MCF 10A (cell line): ENCODE measurements at regions not wholly inside any gene's neighbourhood (a gene's known extent, or its start where the extent isn't known, plus 50 kb on each side); places are given as distances from the start of the nearest gene placed in this dataset.
A peak's percentile ranks its signal among the peaks of the same experiment; 100 is the strongest.

Experiments
- BruUV-seq: library from RNA; stranded (reverse); fragments of 400-500 nt; replicated peaks from 2 replicates; lab custom pipeline; 2021; lab: Mats Ljungman, UMichigan
- CTCF ChIA-PET: fragments of 300-600 bp; sonication (Branson Sonifier 250); formaldehyde crosslinking; extraction: SDS; loops from one replicate; lab custom pipeline; 2021; ENCODE audit warnings: antibody characterized with exemption, inconsistent platforms; lab: Yijun Ruan, JAX
- POLR2A ChIA-PET: fragments of 300-600, 350-650 bp; sonication (Branson Sonifier 250); formaldehyde crosslinking; extraction: SDS; loops from one replicate; lab custom pipeline; 2020; ENCODE audit warnings: antibody characterized with exemption, inconsistent platforms; lab: Yijun Ruan, JAX
- DNase-seq: peaks from one replicate; pipeline ENCODE4 v3.0.0-alpha.2; 2018; ENCODE audit not compliant: unreplicated experiment
- H3K27ac Mint-ChIP-seq: one replicate; pipeline ENCODE4 v1.8.0; 2022; ENCODE audit warnings: mild to moderate bottlenecking, low read depth, mixed read lengths; ENCODE audit not compliant: unreplicated experiment
- H3K27me3 Mint-ChIP-seq: one replicate; pipeline ENCODE4 v1.8.0; 2022; ENCODE audit warnings: mixed read lengths; ENCODE audit not compliant: insufficient read depth, unreplicated experiment
- H3K36me3 Mint-ChIP-seq: one replicate; pipeline ENCODE4 v1.8.0; 2022; ENCODE audit warnings: mild to moderate bottlenecking, moderate library complexity, mixed read lengths; ENCODE audit not compliant: insufficient read depth, unreplicated experiment
- H3K4me1 Mint-ChIP-seq: one replicate; pipeline ENCODE4 v1.8.0; 2022; ENCODE audit warnings: mixed read lengths; ENCODE audit not compliant: insufficient read depth, unreplicated experiment
- H3K4me3 Mint-ChIP-seq: one replicate; pipeline ENCODE4 v1.8.0; 2022; ENCODE audit warnings: mild to moderate bottlenecking, moderate library complexity, mixed read lengths; ENCODE audit not compliant: unreplicated experiment
- H3K9me3 Mint-ChIP-seq: one replicate; pipeline ENCODE4 v1.8.0; 2022; ENCODE audit warnings: mixed read lengths; ENCODE audit not compliant: unreplicated experiment
- intact Hi-C: fragments of 100-400 bp; cut with micrococcal nuclease; formaldehyde crosslinking; loops from 2 replicates; pipeline ENCODE4 v1.14.1; 2022
- TF ChIP-seq, protein P1 (sequence below): fragments of 200-600 bp; IDR thresholded peaks from one replicate; pipeline ENCODE4 v1.8.0; 2022; ENCODE audit warnings: antibody characterized with exemption, mild to moderate bottlenecking; ENCODE audit not compliant: unreplicated experiment

DNA sequence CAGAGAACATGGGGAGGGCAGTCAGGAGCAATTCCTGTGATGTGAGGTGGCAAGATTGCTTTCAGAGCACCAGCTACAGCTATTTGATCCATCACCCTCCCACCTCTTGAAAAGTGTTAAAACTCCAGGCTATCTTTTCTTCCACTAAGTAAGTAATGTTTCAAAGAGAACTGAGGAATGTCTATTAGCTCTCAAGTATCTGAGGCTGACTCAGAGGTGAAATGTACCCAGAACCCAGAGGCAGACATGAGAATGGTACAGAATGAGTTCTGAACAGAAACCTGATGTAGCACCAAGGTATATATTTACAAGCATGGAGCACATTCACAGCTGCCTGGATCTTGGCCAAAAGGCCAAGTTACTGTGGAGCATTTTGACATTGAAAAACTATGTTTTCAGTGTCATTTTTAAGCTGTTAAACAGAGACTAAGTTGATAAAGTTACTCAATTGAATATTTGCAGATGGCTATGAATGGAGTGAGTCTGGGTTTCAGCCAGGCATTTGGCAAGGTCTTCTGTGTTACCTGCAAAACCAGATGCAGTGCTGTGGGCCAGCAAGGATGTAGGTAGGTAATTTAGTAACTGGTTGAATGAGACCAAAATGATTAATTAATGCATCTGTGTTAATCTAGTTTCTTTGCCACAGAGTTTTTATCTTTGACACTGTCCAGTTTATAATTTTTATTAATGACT, 227.7 kb upstream of the CD96 start:
- ChIA-PET CTCF (interaction anchor here (1.0 to 1.2 kb wide), 2 partner anchors 23 to 520 kb away, joined by 3 to 4 read pairs; no protein-coding TSS in a partner anchor), POLR2A (no interaction called here)
- intact Hi-C loops = no loop called here
- BruUV-seq = no TSS peak
- Mint-ChIP-seq H3K4me1 (no peaks in the 10 kb centered on the region), H3K27ac (no peak overlapping the region), H3K27me3 (no peaks in the 10 kb centered on the region), H3K36me3 (no peaks in the 10 kb centered on the region), H3K9me3 (no peaks in the 10 kb centered on the region), H3K4me3 (no peak overlapping the region)
- TF ChIP-seq, protein P1, sequence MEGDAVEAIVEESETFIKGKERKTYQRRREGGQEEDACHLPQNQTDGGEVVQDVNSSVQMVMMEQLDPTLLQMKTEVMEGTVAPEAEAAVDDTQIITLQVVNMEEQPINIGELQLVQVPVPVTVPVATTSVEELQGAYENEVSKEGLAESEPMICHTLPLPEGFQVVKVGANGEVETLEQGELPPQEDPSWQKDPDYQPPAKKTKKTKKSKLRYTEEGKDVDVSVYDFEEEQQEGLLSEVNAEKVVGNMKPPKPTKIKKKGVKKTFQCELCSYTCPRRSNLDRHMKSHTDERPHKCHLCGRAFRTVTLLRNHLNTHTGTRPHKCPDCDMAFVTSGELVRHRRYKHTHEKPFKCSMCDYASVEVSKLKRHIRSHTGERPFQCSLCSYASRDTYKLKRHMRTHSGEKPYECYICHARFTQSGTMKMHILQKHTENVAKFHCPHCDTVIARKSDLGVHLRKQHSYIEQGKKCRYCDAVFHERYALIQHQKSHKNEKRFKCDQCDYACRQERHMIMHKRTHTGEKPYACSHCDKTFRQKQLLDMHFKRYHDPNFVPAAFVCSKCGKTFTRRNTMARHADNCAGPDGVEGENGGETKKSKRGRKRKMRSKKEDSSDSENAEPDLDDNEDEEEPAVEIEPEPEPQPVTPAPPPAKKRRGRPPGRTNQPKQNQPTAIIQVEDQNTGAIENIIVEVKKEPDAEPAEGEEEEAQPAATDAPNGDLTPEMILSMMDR = no peak
- no peak for DNase-seq

DNA sequence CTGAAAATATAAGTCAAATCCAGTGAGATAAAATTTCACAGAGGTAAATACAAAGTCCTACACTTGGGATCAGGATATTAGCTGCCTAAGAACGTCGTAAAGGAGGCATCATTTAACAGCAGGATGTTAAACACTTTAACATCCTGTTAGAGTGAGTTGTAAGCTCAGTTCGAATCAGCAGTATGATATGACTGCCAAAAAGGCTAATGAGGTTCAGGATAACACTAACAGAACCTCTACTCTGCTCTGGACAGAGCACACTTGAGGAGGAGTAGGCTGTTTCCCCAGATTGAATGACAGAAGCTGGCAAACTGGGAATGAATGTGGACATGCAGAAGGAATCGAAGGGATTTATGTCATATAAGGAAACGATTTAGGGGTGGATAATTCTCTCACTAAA, 227.1 kb upstream of the CD96 start:
- POLR2A ChIA-PET = interaction anchor here (1.0 kb wide), 1 partner anchor 65 kb away, joined by 3 read pairs; no protein-coding TSS in a partner anchor
- no peak for DNase-seq
- no peaks in the 10 kb centered on the region for H3K4me1 Mint-ChIP-seq
- no peaks in the 10 kb centered on the region for H3K27me3 Mint-ChIP-seq
- H3K9me3 Mint-ChIP-seq = no peaks in the 10 kb centered on the region
- H3K27ac Mint-ChIP-seq = no peak overlapping the region
- no peak overlapping the region for H3K4me3 Mint-ChIP-seq
- CTCF ChIA-PET = interaction anchor here (1.0 to 1.2 kb wide), 2 partner anchors 22 to 521 kb away, joined by 3 to 4 read pairs; no protein-coding TSS in a partner anchor
- intact Hi-C loops = no loop called here
- TF ChIP-seq, protein P1 = no peak
- BruUV-seq = no TSS peak
- no peaks in the 10 kb centered on the region for H3K36me3 Mint-ChIP-seq

DNA sequence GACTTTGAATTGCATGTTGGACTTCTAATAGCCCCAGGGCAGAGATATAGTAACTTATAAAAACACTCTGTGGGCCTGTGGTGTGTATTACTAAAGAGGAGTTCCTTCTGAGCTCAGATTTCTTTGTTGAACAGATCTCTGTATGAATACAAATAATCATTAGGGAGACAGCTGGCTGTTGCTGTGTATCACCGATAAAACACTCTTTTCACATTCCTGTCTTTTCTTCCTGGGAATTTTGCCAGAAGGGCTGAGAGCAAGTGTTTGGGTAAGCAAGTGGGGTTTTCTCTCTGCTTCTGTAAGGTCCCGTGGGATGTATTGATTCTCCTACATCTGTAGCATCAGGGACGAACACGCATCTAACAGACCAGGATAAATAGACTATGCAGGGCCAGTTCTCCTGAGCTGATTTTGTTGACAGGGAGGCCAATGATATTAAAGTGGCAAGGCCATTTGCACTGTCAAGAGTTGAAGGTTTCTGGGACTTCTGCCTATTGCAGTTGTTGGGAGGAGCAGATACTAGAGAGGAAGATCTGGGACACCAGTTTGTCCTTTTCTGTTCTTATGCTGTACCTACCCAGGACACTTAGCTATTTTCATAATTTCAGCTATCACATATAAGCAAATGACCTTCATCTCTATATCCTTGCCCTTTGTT, 225.9 kb upstream of the CD96 start:
- no peaks in the 10 kb centered on the region for H3K9me3 Mint-ChIP-seq
- H3K27me3 Mint-ChIP-seq = no peaks in the 10 kb centered on the region
- peak; percentile 21 for DNase-seq
- ChIA-PET CTCF (no interaction called here), POLR2A (interaction anchor here (1.0 kb wide), 1 partner anchor 67 kb away, joined by 3 read pairs; no protein-coding TSS in a partner anchor)
- no peak overlapping the region for H3K4me3 Mint-ChIP-seq
- no peak overlapping the region for H3K27ac Mint-ChIP-seq
- no peaks in the 10 kb centered on the region for H3K4me1 Mint-ChIP-seq
- no peaks in the 10 kb centered on the region for H3K36me3 Mint-ChIP-seq
- TF ChIP-seq, protein P1 = no peak
- no TSS peak for BruUV-seq
- intact Hi-C loops = no loop called here

DNA sequence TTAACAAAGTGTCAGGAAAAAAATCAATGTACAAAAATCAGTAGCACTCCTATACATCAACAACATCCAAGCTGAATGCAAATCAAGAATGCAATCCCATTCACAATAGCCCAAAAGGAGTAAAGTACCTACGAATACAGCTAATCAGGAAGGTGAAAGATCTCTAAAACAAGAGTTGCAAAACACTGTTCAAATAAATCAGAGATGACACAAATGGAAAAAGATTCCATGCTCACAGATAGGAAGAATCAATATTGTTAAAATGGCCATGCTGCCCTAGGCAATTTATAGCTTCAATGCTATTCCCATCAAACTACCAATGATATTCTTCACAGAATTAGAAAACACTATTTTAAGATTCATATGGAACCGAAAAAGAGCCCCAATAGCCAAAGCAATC, 223.7 kb upstream of the CD96 start:
- DNase-seq = no peak
- intact Hi-C loops = no loop called here
- H3K9me3 Mint-ChIP-seq = no peaks in the 10 kb centered on the region
- POLR2A ChIA-PET = no interaction called here
- H3K27ac Mint-ChIP-seq = no peak overlapping the region
- TF ChIP-seq, protein P1 = no peak
- no peaks in the 10 kb centered on the region for H3K27me3 Mint-ChIP-seq
- H3K4me1 Mint-ChIP-seq = peaks cover 6% of the 10 kb centered on the region
- BruUV-seq = no TSS peak
- CTCF ChIA-PET = no interaction called here
- H3K4me3 Mint-ChIP-seq = no peak overlapping the region
- H3K36me3 Mint-ChIP-seq = no peaks in the 10 kb centered on the region
